ENCODE measurements at regions not wholly inside any gene's neighbourhood (a gene's known extent, or its start where the extent isn't known, plus 50 kb on each side); places are given as distances from the start of the nearest gene placed in this dataset.
"Not testable (repeated sequence)": the region's sequence is repeated elsewhere in the genome, so short reads cannot be mapped to it uniquely, and the experiment has no call there.

GRCh38 chrX:145393702-145394235 lies 146.5 kb downstream of the SPANXN1 start:
- DNase-seq (ENCODE audit: low read depth) = no peak

- DNase-seq (ENCODE audit: low read depth) = no peak
Measured at GRCh38 chrX:145394344-145394743, 147.0 kb downstream of the SPANXN1 start.

DNA sequence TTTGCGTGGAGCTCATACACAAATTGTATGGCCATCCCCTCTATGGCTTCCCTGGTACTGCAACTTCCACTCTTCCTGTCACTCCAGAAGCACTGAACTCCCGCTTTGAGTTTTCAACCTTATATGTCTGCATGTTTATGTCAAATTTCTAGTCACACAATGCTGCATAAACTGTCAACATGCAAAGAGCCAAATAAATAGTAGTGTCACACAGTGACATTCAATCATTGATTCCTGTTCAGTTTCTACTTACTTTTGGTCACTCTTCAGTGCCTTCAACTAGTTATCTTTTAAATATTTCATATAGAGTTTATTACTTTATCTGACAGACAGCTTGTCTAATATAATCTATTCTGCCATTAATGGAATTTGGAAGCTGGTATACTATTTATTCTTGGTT lies 149.3 kb downstream of the SPANXN1 start:
- DNase-seq (ENCODE audit: low read depth) = no peak

GRCh38 chrX:145405012-145405411 lies 157.7 kb downstream of the SPANXN1 start:
- DNase-seq (ENCODE audit: low read depth) = peak; percentile 1

DNA sequence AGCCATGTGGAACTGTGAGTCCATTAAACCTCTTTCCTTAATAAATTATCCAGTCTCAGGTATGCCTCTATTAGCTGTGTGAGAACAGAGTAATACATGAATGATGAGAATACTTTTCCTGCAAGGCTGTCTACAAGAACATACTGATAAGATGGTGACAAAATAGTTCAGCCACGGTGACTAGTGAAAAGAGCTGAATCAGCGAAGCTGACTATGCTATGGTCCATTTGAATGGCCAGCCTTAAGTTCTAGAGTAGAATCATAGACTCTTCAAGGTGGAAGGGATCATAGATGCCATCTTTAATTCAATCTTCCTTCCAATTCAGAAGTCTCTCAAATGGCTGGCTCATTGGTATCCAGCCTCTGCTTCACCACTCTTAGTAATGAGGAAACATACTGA lies 163.3 kb downstream of the SPANXN1 start:
- no peak for DNase-seq (ENCODE audit: low read depth)

DNA sequence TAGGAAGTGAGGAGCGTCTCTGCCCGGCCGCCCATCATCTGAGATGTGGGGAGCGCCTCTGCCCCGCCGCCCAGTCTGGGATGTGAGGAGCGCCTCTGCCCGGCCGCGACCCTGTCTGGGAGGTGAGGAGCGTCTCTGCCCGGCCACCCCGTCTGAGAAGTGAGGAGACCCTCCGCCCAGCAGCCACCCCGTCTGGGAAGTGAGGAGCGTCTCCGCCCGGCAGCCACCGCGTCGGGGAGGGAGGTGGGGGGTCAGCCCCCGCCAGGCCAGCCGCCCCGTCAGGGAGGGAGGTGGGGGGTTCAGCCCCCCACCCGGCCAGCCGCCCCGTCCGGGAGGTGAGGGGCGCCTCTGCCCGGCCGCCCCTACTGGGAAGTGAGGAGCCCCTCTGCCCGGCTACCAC lies 188.9 kb downstream of the SPANXN1 start:
- DNase-seq (ENCODE audit: low read depth) = not testable (repeated sequence)

- no peak for DNase-seq (ENCODE audit: low read depth)
Measured at GRCh38 chrX:145464650-145465049, 217.3 kb downstream of the SPANXN1 start.

- no peak for DNase-seq (ENCODE audit: low read depth)
Measured at GRCh38 chrX:145475725-145476124, 228.4 kb downstream of the SPANXN1 start.

DNA sequence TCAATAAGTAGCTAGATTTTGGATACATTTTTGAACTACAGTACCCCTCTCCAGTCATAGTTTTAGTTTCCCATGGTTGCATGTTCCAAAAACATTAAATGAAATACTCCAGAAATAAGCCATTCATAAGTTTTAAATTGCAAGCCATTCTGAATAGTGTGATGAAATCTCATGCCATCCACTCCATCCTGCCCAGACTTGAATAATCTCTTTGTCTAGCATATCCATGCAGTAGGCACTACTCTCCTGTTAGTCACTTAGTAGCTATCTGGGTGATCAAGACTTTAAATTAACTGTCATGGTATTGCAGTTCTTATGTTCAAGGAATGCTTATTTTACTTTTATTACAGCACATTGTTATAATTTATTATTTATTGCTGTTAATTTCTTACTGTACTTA lies 237.4 kb downstream of the SPANXN1 start:
- no peak for DNase-seq (ENCODE audit: low read depth)

- DNase-seq (ENCODE audit: low read depth) = no peak
Measured at GRCh38 chrX:145502670-145503069, 255.4 kb downstream of the SPANXN1 start.

GRCh38 chrX:145506214-145506613 lies 258.9 kb downstream of the SPANXN1 start:
- no peak for DNase-seq (ENCODE audit: low read depth)

- no peak for DNase-seq (ENCODE audit: low read depth)
Measured at GRCh38 chrX:145524931-145525330, 277.6 kb downstream of the SPANXN1 start.

- DNase-seq (ENCODE audit: low read depth) = no peak
Measured at GRCh38 chrX:145532176-145532780, 285.0 kb downstream of the SPANXN1 start.

DNA sequence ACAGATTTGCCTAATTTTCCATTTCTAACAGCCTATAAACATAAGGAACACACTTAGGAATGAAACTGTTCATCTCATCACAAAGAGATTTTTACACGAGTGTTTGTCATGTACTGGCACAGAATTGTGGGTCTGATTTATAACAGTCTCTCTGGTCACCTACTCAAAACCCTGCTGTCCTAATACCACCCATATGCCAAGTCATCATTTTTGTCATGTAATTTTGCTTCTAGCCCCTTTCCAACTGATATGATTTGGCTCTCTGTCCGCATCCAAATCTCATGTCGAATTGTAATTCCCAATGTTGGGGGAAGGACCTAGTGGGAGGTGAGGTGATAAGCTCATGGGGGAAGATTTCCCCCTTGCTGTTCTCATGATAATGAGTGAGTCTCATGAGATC lies 284.1 kb upstream of the SLITRK2 start:
- DNase-seq (ENCODE audit: low read depth) = no peak

GRCh38 chrX:145549496-145549895 lies 268.1 kb upstream of the SLITRK2 start:
- DNase-seq (ENCODE audit: low read depth) = no peak

- DNase-seq (ENCODE audit: low read depth) = no peak
Measured at GRCh38 chrX:145552643-145553042, 265.0 kb upstream of the SLITRK2 start.

GRCh38 chrX:145553702-145554101 lies 263.9 kb upstream of the SLITRK2 start:
- DNase-seq (ENCODE audit: low read depth) = no peak

DNA sequence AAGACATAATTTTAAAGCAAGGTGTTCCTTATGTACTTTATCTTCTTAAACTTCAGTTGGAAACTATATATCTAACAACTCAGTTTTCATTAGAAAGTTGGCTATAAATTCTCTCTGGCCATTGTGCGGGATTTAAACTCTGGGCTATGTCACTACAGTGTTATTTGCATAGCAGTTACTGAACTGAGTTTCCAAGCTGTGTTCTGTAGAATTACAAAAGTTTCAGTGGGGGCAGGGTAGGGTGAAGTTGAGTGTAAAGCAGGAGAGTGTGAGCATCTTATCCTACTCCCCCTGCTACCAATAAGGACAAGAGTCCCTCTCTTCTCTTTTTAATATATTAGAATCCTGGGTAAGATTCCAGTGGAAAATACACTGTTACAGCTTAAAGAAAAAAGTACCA lies 254.5 kb upstream of the SLITRK2 start:
- DNase-seq (ENCODE audit: low read depth) = no peak

GRCh38 chrX:145609951-145610511 lies 207.6 kb upstream of the SLITRK2 start:
- DNase-seq (ENCODE audit: low read depth) = no peak

DNA sequence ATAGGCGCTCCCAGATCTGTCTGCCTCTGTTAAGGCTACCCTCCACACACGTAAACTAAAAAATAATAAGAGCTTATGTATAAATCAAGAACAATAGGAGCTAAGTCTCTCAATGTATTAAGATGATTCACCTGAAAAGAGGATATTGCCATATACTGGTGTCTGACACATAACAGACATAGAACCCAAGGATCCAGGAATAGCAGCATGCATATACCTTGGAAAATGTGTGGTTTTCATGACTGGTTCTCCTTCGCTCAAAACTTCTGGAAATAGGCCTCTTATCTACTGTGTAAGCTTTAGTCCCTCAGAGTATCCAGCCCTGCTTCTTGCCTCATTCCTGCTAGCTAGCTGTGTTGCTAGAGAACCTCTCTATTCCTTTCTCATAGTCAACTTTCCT lies 203.7 kb upstream of the SLITRK2 start:
- DNase-seq (ENCODE audit: low read depth) = no peak

GRCh38 chrX:145620666-145621065 lies 197.0 kb upstream of the SLITRK2 start:
- no peak for DNase-seq (ENCODE audit: low read depth)

- DNase-seq (ENCODE audit: low read depth) = no peak
Measured at GRCh38 chrX:145623453-145623852, 194.2 kb upstream of the SLITRK2 start.

- no peak for DNase-seq (ENCODE audit: low read depth)
Measured at GRCh38 chrX:145630081-145630480, 187.5 kb upstream of the SLITRK2 start.

DNA sequence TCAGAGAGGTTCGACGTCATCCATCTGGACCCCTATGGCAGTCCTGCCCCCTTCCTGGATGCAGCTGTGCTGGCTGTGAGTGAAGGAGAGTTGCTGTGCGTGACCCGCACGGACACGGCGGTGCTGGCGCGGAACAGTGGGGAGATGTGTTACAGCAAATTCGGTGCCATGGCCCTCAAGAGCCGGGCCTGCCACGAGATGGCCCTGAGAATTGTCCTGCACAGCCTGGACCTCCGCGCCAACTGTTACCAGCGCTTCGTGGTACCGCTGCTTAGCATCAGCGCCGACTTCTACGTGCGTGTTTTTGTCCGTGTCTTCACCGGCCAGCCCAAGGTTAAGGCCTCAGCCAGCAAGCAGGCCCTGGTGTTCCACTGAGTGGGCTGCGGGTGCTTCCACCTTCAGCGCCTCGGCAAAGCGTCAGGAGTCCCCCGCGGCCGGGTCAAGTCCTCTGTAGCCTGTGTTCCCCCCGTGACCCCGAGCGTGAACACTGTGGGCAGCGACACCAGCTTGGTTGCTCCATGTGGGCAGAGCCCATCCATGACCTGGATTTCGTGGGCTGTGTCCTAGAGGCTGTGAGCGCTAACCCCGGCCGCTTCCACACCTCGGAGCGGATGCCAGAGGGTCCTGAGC lies 186.7 kb upstream of the SLITRK2 start:
- DNase-seq (ENCODE audit: low read depth) = no peak
